H9 (cell line): ENCODE measurements at regions not wholly inside any gene's neighbourhood (a gene's known extent, or its start where the extent isn't known, plus 50 kb on each side); places are given as distances from the start of the nearest gene placed in this dataset.

ENCODE experiments used
- DNase-seq: peaks from one replicate; pipeline ENCODE4 v3.0.0-alpha.2; 2017
- H2AFZ ChIP-seq: one replicate; pipeline ENCODE4 v1.6.1; 2013; ENCODE audit warnings: mild to moderate bottlenecking, low read length, control low read depth, moderate library complexity
- H2AK5ac ChIP-seq: 2 replicates; pipeline ENCODE4 v1.6.1; 2013; ENCODE audit warnings: low read length, control low read depth, mixed read lengths; ENCODE audit not compliant: insufficient read length
- H2BK120ac ChIP-seq: one replicate; pipeline ENCODE4 v1.6.1; 2013; ENCODE audit warnings: low read depth, mild to moderate bottlenecking, low read length, control low read depth, inconsistent platforms; ENCODE audit not compliant: poor library complexity, severe bottlenecking
- H2BK12ac ChIP-seq: 2 replicates; pipeline ENCODE4 v1.6.1; 2013; ENCODE audit warnings: low read length, control low read depth, mixed read lengths, low read depth; ENCODE audit not compliant: insufficient read length
- H2BK15ac ChIP-seq: 2 replicates; pipeline ENCODE4 v1.6.1; 2013; ENCODE audit warnings: low read depth, low read length, control low read depth
- H2BK20ac ChIP-seq: one replicate; pipeline ENCODE4 v1.6.1; 2013; ENCODE audit warnings: low read depth, mild to moderate bottlenecking, low read length, control low read depth, inconsistent platforms; ENCODE audit not compliant: poor library complexity, severe bottlenecking
- H2BK5ac ChIP-seq: 2 replicates; pipeline ENCODE4 v1.6.1; 2013; ENCODE audit warnings: low read length, control low read depth, mixed read lengths; ENCODE audit not compliant: insufficient read length
- H3K14ac ChIP-seq: 2 replicates; pipeline ENCODE4 v1.6.1; 2013; ENCODE audit warnings: low read length, control low read depth; ENCODE audit not compliant: insufficient read depth
- H3K18ac ChIP-seq: 2 replicates; pipeline ENCODE4 v1.6.1; 2013; ENCODE audit warnings: low read depth, mild to moderate bottlenecking, mixed read lengths, low read length, control low read depth; ENCODE audit not compliant: insufficient read length
- H3K23ac ChIP-seq: 2 replicates; pipeline ENCODE4 v1.6.1; 2013; ENCODE audit warnings: low read length, control low read depth, mixed read lengths, low read depth; ENCODE audit not compliant: insufficient read length
- H3K23me2 ChIP-seq: 2 replicates; pipeline ENCODE4 v1.6.1; 2013; ENCODE audit warnings: low read depth, mild to moderate bottlenecking, mixed read lengths, low read length, control low read depth; ENCODE audit not compliant: insufficient read length, poor library complexity, severe bottlenecking
- H3K27ac ChIP-seq: 2 replicates; pipeline ENCODE4 v1.5.1; 2013; ENCODE audit warnings: low read length, control low read depth, mixed read lengths, low read depth; ENCODE audit not compliant: insufficient read length
- H3K27me3 ChIP-seq: 2 replicates; pipeline ENCODE4 v1.6.1; 2013; ENCODE audit warnings: low read length, control low read depth, inconsistent platforms; ENCODE audit not compliant: insufficient read depth
- H3K4ac ChIP-seq: 2 replicates; pipeline ENCODE4 v1.6.1; 2013; ENCODE audit warnings: low read depth, mild to moderate bottlenecking, control low read depth, inconsistent platforms, low read length, moderate library complexity
- H3K4me1 ChIP-seq: 2 replicates; pipeline ENCODE4 v1.6.1; 2013; ENCODE audit warnings: low read length, control low read depth, inconsistent platforms; ENCODE audit not compliant: insufficient read depth
- H3K4me2 ChIP-seq: 2 replicates; pipeline ENCODE4 v1.6.1; 2013; ENCODE audit warnings: low read length, control low read depth, mixed read lengths; ENCODE audit not compliant: insufficient read length, insufficient read depth
- H3K56ac ChIP-seq: 2 replicates; pipeline ENCODE4 v1.6.1; 2013; ENCODE audit warnings: low read depth, mild to moderate bottlenecking, mixed read lengths, low read length, control low read depth; ENCODE audit not compliant: insufficient read length
- H3K79me1 ChIP-seq: 2 replicates; pipeline ENCODE4 v1.6.1; 2013; ENCODE audit warnings: low read depth, mild to moderate bottlenecking, moderate library complexity, low read length, control low read depth, inconsistent platforms; ENCODE audit not compliant: insufficient read depth, poor library complexity, severe bottlenecking
- H3K79me2 ChIP-seq: 2 replicates; pipeline ENCODE4 v1.6.1; 2013; ENCODE audit warnings: low read length, control low read depth, inconsistent platforms; ENCODE audit not compliant: insufficient read depth
- H3K9ac ChIP-seq: 2 replicates; pipeline ENCODE4 v1.6.1; 2013; ENCODE audit warnings: low read length, control low read depth, mixed read lengths; ENCODE audit not compliant: insufficient read length; ENCODE audit errors: extremely low read depth
- H3K9me3 ChIP-seq: one replicate; pipeline ENCODE4 v1.6.1; 2013; ENCODE audit warnings: low read depth, low read length, inconsistent platforms; ENCODE audit not compliant: control insufficient read depth
- H3T11ph ChIP-seq: one replicate; pipeline ENCODE4 v1.6.1; 2013; ENCODE audit warnings: mild to moderate bottlenecking, low read length, control low read depth, inconsistent platforms
- H4K20me1 ChIP-seq: one replicate; pipeline ENCODE4 v1.6.1; 2013; ENCODE audit not compliant: control insufficient read depth, insufficient read length, insufficient read depth
- H4K5ac ChIP-seq: 2 replicates; pipeline ENCODE4 v1.6.1; 2013; ENCODE audit warnings: low read depth, mild to moderate bottlenecking, mixed read lengths, low read length, control low read depth; ENCODE audit not compliant: insufficient read length
- H4K8ac ChIP-seq: replicated peaks from 2 replicates; pipeline ENCODE4 v1.6.1; 2013; ENCODE audit warnings: low read length, control low read depth, mixed read lengths, low read depth; ENCODE audit not compliant: insufficient read length
- H4K91ac ChIP-seq: 2 replicates; pipeline ENCODE4 v1.6.1; 2013; ENCODE audit warnings: low read depth, mild to moderate bottlenecking, moderate library complexity, mixed read lengths, low read length, control low read depth; ENCODE audit not compliant: insufficient read length
- H3K27ac Mint-ChIP-seq, 3 experiments: 2 replicates in 2 of 3; 3 replicates in 1 of 3; pipeline ENCODE4 v1.8.0; 2020 to 2021; ENCODE audit warnings: mixed read lengths in 3 of 3, mild to moderate bottlenecking in 1 of 3, moderate library complexity in 1 of 3
- H3K27me3 Mint-ChIP-seq: 2 replicates; pipeline ENCODE4 v1.8.0; 2021; ENCODE audit warnings: low read depth, mild to moderate bottlenecking, moderate library complexity, mixed read lengths
- H3K36me3 Mint-ChIP-seq, 3 experiments: 2 replicates in 2 of 3; 3 replicates in 1 of 3; pipeline ENCODE4 v1.8.0; 2020 to 2021; ENCODE audit warnings: low read depth in 3 of 3, mixed read lengths in 3 of 3; ENCODE audit not compliant: insufficient read depth in 1 of 3
- H3K4me1 Mint-ChIP-seq, 2 experiments: 2 replicates each; pipeline ENCODE4 v1.8.0; 2020; ENCODE audit warnings: mixed read lengths in 2 of 2
- H3K4me3 Mint-ChIP-seq, 2 experiments: 2 replicates in 1 of 2; 3 replicates in 1 of 2; pipeline ENCODE4 v1.8.0; 2020 to 2021; ENCODE audit warnings: mild to moderate bottlenecking in 2 of 2, mixed read lengths in 2 of 2, moderate library complexity in 1 of 2
- H3K9me3 Mint-ChIP-seq, 2 experiments: 2 replicates in 1 of 2; 3 replicates in 1 of 2; pipeline ENCODE4 v1.8.0; 2020; ENCODE audit warnings: mild to moderate bottlenecking in 2 of 2, mixed read lengths in 2 of 2, moderate library complexity in 1 of 2
- CTCF ChIP-seq: fragments of 200-600 bp; sonication (generic); conservative IDR thresholded peaks from 3 replicates; pipeline ENCODE4 v1.8.0; 2021; ENCODE audit warnings: antibody characterized with exemption, mild to moderate bottlenecking
- WGBS: extraction: QIAGEN DNeasy Blood & Tissue Kit; methylation state at CpG from one replicate; pipeline ENCODE4 v1.1.7; 2013; ENCODE audit warnings: missing lambda C conversion rate, low lambda C conversion rate, mixed read lengths; ENCODE audit not compliant: insufficient read length; ENCODE audit errors: extremely low coverage; 5-methylcytosine and 5-hydroxymethylcytosine counted together

- Histone ChIP-seq H4K5ac (no peak overlapping the region), H2AFZ (no peak overlapping the region), H4K91ac (no peak overlapping the region), H3K23me2 (no peaks in the 10 kb centered on the region), H3K4ac (no peak overlapping the region), H3K14ac (no peak overlapping the region), H2BK5ac (no peak overlapping the region), H3K4me1 (no peaks in the 10 kb centered on the region; the same call in 1 of the 2 replicates), H4K8ac (no peak overlapping the region), H3K9me3 (no peaks in the 10 kb centered on the region), H3K56ac (no peak overlapping the region), H3K23ac (no peak overlapping the region), H4K20me1 (no peaks in the 10 kb centered on the region), H3T11ph (no peak overlapping the region), H3K18ac (no peak overlapping the region), H3K27ac (no peak overlapping the region), H2BK15ac (no peak overlapping the region), H3K9ac (no peak overlapping the region), H3K79me1 (no peaks in the 10 kb centered on the region), H2BK12ac (no peak overlapping the region), H3K79me2 (no peaks in the 10 kb centered on the region), H2BK120ac (no peak overlapping the region), H2BK20ac (no peak overlapping the region), H2AK5ac (no peak overlapping the region), H3K4me2 (no peak overlapping the region), H3K27me3 (no peaks in the 10 kb centered on the region)
- Mint-ChIP-seq H3K27me3 (no peaks in the 10 kb centered on the region), H3K27ac (no peak overlapping the region), H3K4me3 (no peak overlapping the region), H3K36me3 (no peaks in the 10 kb centered on the region), H3K4me1 (peaks cover 12 to 14% of the 10 kb centered on the region in 2 experiments), H3K9me3 (no peaks in the 10 kb centered on the region)
- no peak for TF ChIP-seq CTCF
- no CpG with 5 or more reads among the region's 1 CpG for WGBS
- no peak for DNase-seq
Measured at GRCh38 chr3:168877899-168878298, 782.2 kb upstream of the GOLIM4 start.
